Prostate gland (tissue), 2 donors: ENCODE measurements at regions not wholly inside any gene's neighbourhood (a gene's known extent, or its start where the extent isn't known, plus 50 kb on each side); places are given as distances from the start of the nearest gene placed in this dataset.

Source experiments
- POLR2A ChIP-seq: fragments of 450-650 bp; IDR thresholded peaks from one replicate; pipeline ENCODE4 v1.6.1; 2016; ENCODE audit warnings: antibody characterized with exemption, mild to moderate bottlenecking
- TF ChIP-seq, protein P1 (sequence below), 4 experiments: fragments of 200-600 bp in 2 of 4; fragments of 450-650 bp in 2 of 4; sonication (generic) in 2 of 4; IDR thresholded peaks; 1 replicate in 3 of 4; 2 replicates in 1 of 4; pipeline ENCODE4 v1.5.1; 2016 to 2019; ENCODE audit warnings: antibody characterized with exemption in 4 of 4, mild to moderate bottlenecking in 2 of 4, moderate library complexity in 2 of 4

DNA sequence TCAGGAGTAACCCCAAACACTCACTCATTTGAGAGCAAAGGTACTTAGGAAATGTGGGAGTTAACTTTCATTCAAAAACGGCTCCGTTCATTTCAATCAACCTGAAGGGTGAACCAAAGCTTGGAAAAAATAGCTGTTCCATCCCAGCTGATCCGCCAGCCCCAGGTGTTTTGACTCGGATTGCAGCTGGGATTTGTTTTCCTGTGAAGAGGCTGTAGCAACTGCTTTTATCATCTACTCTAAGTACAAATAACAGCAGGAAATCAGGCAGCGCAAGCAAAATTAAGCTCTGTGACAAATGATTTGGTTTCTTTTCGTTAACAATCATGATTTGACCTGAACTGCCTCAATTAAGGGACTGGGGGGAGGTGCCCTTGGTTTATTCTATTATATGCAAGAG lies 154.7 kb downstream of the BEND2 start:
- TF ChIP-seq, protein P1, sequence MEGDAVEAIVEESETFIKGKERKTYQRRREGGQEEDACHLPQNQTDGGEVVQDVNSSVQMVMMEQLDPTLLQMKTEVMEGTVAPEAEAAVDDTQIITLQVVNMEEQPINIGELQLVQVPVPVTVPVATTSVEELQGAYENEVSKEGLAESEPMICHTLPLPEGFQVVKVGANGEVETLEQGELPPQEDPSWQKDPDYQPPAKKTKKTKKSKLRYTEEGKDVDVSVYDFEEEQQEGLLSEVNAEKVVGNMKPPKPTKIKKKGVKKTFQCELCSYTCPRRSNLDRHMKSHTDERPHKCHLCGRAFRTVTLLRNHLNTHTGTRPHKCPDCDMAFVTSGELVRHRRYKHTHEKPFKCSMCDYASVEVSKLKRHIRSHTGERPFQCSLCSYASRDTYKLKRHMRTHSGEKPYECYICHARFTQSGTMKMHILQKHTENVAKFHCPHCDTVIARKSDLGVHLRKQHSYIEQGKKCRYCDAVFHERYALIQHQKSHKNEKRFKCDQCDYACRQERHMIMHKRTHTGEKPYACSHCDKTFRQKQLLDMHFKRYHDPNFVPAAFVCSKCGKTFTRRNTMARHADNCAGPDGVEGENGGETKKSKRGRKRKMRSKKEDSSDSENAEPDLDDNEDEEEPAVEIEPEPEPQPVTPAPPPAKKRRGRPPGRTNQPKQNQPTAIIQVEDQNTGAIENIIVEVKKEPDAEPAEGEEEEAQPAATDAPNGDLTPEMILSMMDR (IDR thresholded peaks at IDR 0.05), result no peak
- no peak for TF ChIP-seq POLR2A
